ENCODE measurements at regions not wholly inside any gene's neighbourhood (a gene's known extent, or its start where the extent isn't known, plus 50 kb on each side); places are given as distances from the start of the nearest gene placed in this dataset.

- CTCF ChIA-PET = no interaction called here
- TF ChIP-seq, protein P1, sequence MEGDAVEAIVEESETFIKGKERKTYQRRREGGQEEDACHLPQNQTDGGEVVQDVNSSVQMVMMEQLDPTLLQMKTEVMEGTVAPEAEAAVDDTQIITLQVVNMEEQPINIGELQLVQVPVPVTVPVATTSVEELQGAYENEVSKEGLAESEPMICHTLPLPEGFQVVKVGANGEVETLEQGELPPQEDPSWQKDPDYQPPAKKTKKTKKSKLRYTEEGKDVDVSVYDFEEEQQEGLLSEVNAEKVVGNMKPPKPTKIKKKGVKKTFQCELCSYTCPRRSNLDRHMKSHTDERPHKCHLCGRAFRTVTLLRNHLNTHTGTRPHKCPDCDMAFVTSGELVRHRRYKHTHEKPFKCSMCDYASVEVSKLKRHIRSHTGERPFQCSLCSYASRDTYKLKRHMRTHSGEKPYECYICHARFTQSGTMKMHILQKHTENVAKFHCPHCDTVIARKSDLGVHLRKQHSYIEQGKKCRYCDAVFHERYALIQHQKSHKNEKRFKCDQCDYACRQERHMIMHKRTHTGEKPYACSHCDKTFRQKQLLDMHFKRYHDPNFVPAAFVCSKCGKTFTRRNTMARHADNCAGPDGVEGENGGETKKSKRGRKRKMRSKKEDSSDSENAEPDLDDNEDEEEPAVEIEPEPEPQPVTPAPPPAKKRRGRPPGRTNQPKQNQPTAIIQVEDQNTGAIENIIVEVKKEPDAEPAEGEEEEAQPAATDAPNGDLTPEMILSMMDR (IDR thresholded peaks at IDR 0.05; ENCODE audit: control extremely low read depth, extremely low read depth, low read depth, missing control alignments) = no peak
- POLR2A ChIA-PET = interaction anchor here (0.7 kb wide), 1 partner anchor 19 kb away, joined by 4 read pairs; no protein-coding TSS in a partner anchor
- no peak for DNase-seq (ENCODE audit: extremely low spot score)
Measured at GRCh38 chr3:124318014-124318413, 326.1 kb upstream of the ROPN1 start.

DNA sequence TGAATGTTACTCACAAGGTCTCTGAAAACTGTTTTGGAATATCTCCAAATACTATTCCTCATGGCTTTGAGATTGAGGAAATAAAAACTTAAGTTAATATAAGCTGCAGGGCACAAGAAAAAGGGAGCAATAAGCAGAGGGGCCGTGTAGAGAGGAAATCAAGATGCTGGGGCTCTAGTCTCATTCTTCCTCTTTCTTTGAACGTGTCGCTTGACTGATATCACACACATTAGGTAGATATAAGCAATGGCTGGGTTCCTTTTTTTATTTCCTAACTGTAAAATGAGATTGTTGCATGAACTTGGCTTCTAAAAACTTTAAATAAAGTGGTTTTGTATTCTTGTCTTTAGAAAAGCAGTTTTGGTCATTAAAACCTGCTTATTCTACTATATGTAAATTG lies 326.7 kb upstream of the ROPN1 start:
- ChIA-PET CTCF (interaction anchor here (1.3 to 1.9 kb wide), 2 partner anchors 12 to 13 kb away, joined by 3 to 5 read pairs; no protein-coding TSS in a partner anchor), POLR2A (no interaction called here)
- DNase-seq (ENCODE audit: extremely low spot score) = no peak
- TF ChIP-seq, protein P1 (IDR thresholded peaks at IDR 0.05; ENCODE audit: control extremely low read depth, extremely low read depth, low read depth, missing control alignments) = no peak

- CTCF ChIA-PET = no interaction called here
Measured at GRCh38 chr3:124320976-124321375, 329.1 kb upstream of the ROPN1 start.

GRCh38 chr3:124322309-124322880 lies 330.5 kb upstream of the ROPN1 start:
- no peak for DNase-seq (ENCODE audit: extremely low spot score)
- ChIA-PET POLR2A (no interaction called here), CTCF (interaction anchor here (1.1 kb wide), 1 partner anchor 24 kb away, joined by 3 read pairs; no protein-coding TSS in a partner anchor)
- TF ChIP-seq, protein P1 (IDR thresholded peaks at IDR 0.05; ENCODE audit: control extremely low read depth, extremely low read depth, low read depth, missing control alignments) = no peak

More at GRCh38 chr3:124320976-124321375, 329.1 kb upstream of the ROPN1 start:
- POLR2A ChIA-PET = no interaction called here
- DNase-seq (ENCODE audit: extremely low spot score) = no peak
- TF ChIP-seq, protein P1 (IDR thresholded peaks at IDR 0.05; ENCODE audit: control extremely low read depth, extremely low read depth, low read depth, missing control alignments) = no peak

DNA sequence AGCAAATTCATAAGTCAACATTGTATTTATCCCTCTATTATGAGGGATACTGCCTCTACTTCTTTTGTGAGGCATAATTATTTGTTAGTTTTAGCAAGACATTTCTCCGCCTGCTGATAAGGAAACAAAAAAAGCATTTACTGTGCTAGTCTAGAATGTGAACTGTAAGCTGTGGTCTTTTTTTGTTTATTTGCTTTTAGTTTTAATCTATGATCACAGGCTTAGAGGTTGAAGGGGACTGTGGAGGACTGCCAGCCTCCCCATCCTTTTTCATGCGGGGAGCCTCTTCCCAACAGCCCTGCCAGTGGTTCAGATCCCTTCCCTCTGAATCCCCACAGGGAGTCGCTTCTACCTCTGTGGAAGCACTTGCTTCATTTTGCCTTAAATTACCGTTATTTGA lies 331.0 kb upstream of the ROPN1 start:
- ChIA-PET POLR2A (no interaction called here), CTCF (interaction anchor here (1.2 kb wide), 1 partner anchor 74 kb away, joined by 3 read pairs; no protein-coding TSS in a partner anchor)
- TF ChIP-seq, protein P1 (IDR thresholded peaks at IDR 0.05; ENCODE audit: control extremely low read depth, extremely low read depth, low read depth, missing control alignments) = no peak
- DNase-seq (ENCODE audit: extremely low spot score) = no peak

GRCh38 chr3:124325248-124325647 lies 333.3 kb upstream of the ROPN1 start:
- DNase-seq (ENCODE audit: extremely low spot score) = no peak
- ChIA-PET POLR2A (no interaction called here), CTCF (no interaction called here)
- TF ChIP-seq, protein P1 (IDR thresholded peaks at IDR 0.05; ENCODE audit: control extremely low read depth, extremely low read depth, low read depth, missing control alignments) = no peak

All from GM10248 (cell line).